ENCODE measurements at regions not wholly inside any gene's neighbourhood (a gene's known extent, or its start where the extent isn't known, plus 50 kb on each side); places are given as distances from the start of the nearest gene placed in this dataset.

DNA sequence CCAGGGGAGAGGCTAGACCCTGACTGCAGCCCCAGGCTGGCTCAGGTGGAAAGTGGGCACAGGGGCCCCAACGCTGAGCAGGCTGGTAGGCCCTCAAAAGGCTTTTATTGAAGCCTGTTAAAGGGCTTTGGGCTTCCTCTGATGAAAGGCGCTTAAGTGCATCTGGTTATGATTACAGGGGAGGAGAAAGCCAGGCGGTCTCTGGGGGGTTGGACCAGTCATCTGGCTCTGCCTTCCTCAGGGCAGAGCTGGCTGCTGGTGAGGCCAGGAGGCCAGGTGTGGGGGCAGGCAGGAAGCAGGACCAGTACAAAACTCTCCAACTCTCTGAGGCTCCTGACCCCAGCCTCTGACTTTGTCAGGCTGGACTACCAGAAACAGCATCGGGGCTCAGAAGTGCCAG is 68.8 kb upstream of the BCOR start:
- intact Hi-C loops (cut with DNase I; ENCODE audit: low total_unique reads), result no loop called here
- peak overlapping the region in 1 of 2 donors; percentile 93 for H3K27ac ChIP-seq
- no peaks in the 10 kb centered on the region for H3K4me1 ChIP-seq
- H3K4me3 ChIP-seq, result no peak overlapping the region
- H3K9me3 ChIP-seq, result no peaks in the 10 kb centered on the region
- H3K27me3 ChIP-seq, result no peaks in the 10 kb centered on the region
- TF ChIP-seq, protein P1, sequence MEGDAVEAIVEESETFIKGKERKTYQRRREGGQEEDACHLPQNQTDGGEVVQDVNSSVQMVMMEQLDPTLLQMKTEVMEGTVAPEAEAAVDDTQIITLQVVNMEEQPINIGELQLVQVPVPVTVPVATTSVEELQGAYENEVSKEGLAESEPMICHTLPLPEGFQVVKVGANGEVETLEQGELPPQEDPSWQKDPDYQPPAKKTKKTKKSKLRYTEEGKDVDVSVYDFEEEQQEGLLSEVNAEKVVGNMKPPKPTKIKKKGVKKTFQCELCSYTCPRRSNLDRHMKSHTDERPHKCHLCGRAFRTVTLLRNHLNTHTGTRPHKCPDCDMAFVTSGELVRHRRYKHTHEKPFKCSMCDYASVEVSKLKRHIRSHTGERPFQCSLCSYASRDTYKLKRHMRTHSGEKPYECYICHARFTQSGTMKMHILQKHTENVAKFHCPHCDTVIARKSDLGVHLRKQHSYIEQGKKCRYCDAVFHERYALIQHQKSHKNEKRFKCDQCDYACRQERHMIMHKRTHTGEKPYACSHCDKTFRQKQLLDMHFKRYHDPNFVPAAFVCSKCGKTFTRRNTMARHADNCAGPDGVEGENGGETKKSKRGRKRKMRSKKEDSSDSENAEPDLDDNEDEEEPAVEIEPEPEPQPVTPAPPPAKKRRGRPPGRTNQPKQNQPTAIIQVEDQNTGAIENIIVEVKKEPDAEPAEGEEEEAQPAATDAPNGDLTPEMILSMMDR (IDR thresholded peaks at IDR 0.05), result no peak
- TF ChIP-seq POLR2A (IDR thresholded peaks at IDR 0.05), result no peak
- peak; percentile 18 to 27 for DNase-seq
- H3K36me3 ChIP-seq, result no peaks in the 10 kb centered on the region

DNA sequence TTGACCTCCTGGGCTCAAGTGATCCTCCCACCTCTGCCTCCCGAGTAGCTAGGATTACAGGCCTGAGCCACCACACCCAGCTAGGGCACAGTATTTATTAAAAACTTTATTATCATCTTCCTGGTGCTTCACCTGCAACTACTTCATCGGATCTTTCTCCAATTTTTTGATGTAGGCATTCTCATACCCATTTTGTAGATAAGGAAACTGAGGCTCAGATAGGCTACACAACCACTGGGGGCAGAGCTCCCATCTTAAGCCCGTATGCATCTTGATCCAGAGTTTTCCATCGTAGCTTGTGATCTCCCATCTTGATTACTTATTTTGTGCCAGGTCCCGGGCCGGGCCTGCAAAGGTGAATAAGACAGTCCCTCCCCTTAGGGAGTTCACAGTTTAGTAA is 68.1 kb upstream of the BCOR start:
- TF ChIP-seq, protein P1 (IDR thresholded peaks at IDR 0.05), result no peak
- TF ChIP-seq POLR2A (IDR thresholded peaks at IDR 0.05), result no peak
- intact Hi-C loops (cut with DNase I; ENCODE audit: low total_unique reads), result no loop called here
- H3K4me3 ChIP-seq, result no peak overlapping the region
- no peak overlapping the region for H3K27ac ChIP-seq
- no peaks in the 10 kb centered on the region for H3K4me1 ChIP-seq
- H3K27me3 ChIP-seq, result no peaks in the 10 kb centered on the region
- DNase-seq, result no peak
- H3K36me3 ChIP-seq, result no peaks in the 10 kb centered on the region
- H3K9me3 ChIP-seq, result no peaks in the 10 kb centered on the region

DNA sequence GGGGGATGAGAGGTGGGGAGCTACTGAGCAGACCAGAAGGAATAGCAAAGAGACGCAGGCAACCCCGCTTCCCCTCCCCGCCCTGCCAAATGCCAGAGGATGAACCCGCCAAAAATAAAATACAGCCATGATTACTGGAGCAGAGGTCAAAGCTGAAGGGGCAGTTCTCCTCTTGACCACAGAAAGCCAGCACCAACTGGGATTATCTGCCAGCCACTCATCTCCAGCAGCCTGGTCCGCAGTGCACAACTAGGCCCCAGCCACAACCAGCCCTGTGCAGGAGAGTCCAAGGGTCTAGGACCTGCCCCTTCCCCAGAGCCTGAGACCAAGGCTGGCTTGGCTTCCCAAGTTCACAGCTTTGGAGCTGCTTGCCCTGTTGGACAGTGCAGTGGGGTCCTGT is 67.4 kb upstream of the BCOR start:
- Histone ChIP-seq H3K4me3 (no peak overlapping the region), H3K27me3 (no peaks in the 10 kb centered on the region), H3K36me3 (no peaks in the 10 kb centered on the region), H3K9me3 (no peaks in the 10 kb centered on the region), H3K4me1 (no peaks in the 10 kb centered on the region), H3K27ac (no peak overlapping the region)
- intact Hi-C loops (cut with DNase I; ENCODE audit: low total_unique reads), result no loop called here
- no peak for DNase-seq
- TF ChIP-seq, protein P1 (IDR thresholded peaks at IDR 0.05), result no peak
- no peak for TF ChIP-seq POLR2A (IDR thresholded peaks at IDR 0.05)

DNA sequence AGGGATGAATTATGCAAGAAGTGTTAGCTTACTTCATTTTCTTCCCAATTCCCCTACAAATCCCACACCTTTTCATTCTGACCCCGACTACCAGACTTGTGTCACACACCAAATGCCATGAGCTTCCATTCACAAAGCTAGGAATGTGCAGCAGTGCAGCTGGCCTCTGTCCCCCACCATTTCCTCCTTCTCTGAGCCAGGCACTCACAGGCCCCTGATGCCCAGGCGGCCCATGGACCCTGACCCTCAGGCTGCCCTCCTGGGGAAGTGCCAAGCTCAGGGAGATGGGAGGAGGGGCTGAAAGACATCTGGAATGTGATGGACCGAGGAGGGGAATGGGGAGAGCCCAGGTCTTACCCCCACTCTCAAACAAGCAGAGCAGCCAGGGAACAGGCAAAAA is 67.0 kb upstream of the BCOR start:
- no peak for TF ChIP-seq POLR2A (IDR thresholded peaks at IDR 0.05)
- TF ChIP-seq, protein P1 (IDR thresholded peaks at IDR 0.05), result no peak
- H3K27me3 ChIP-seq, result no peaks in the 10 kb centered on the region
- no peak overlapping the region for H3K27ac ChIP-seq
- intact Hi-C loops (cut with DNase I; ENCODE audit: low total_unique reads), result no loop called here
- no peak for DNase-seq
- no peak overlapping the region for H3K4me3 ChIP-seq
- no peaks in the 10 kb centered on the region for H3K9me3 ChIP-seq
- no peaks in the 10 kb centered on the region for H3K36me3 ChIP-seq
- H3K4me1 ChIP-seq, result no peaks in the 10 kb centered on the region

DNA sequence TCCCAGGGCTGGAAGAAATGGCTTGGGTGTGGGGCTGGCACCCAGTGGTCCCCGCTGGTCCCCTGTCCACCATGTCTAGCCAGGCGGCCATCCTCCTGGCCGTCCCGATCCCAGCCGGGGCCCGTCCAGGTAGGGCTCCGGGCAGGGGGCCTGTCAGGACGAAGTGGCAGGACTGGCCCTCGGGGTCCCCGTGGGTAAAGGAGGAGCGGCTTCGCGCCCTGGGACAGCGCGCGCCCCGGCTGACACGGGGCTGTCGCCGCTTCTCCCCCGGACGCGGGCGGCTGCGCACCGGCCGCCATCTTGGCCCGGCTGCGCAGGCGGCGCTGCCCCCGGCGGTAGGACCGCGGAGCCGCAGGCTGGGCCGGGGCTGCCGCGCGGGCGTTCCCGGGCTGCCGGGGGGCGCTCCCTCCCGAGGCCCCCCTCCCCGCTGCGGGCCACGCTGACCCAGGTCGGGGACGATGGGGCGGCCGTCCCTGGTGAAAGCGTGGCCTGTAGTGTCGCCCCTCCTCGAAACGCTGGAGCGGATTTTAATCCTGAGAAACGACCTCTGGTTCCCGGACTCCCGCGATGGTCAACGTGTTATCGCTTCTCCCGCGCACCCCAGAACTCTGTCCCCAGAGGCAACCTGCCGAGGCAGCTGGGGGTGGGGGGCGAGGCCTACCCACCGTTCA is 60.4 kb upstream of the BCOR start:
- Histone ChIP-seq H3K9me3 (no peaks in the 10 kb centered on the region), H3K27me3 (peaks cover 0 to 3% of the 10 kb centered on the region in 2 donors), H3K36me3 (no peaks in the 10 kb centered on the region), H3K4me3 (peak overlapping the region; percentile 24 to 45), H3K27ac (peak overlapping the region; percentile 58 to 85), H3K4me1 (no peaks in the 10 kb centered on the region)
- TF ChIP-seq, protein P1 (IDR thresholded peaks at IDR 0.05), result peak in 3 of 4 experiments; percentile 50 to 85 (median 58)
- peak in 1 of 2 donors; percentile 25 for TF ChIP-seq POLR2A (IDR thresholded peaks at IDR 0.05)
- intact Hi-C loops (cut with DNase I; ENCODE audit: low total_unique reads), result no loop called here
- peak; percentile 27 to 38 for DNase-seq

All from uterus (tissue), 3 donors.